CD14-positive monocyte (primary cell): ENCODE measurements at regions not wholly inside any gene's neighbourhood (a gene's known extent, or its start where the extent isn't known, plus 50 kb on each side); places are given as distances from the start of the nearest gene placed in this dataset.

Experiments
- DNase-seq, 3 donors: peaks; one replicate each; pipeline ENCODE4 v3.0.0-alpha.2; 2011 to 2022
- H2AFZ ChIP-seq: 2 replicates; pipeline ENCODE4 v1.6.0; 2012; ENCODE audit warnings: mild to moderate bottlenecking, low read depth, low read length, inconsistent platforms; ENCODE audit not compliant: insufficient read depth, poor library complexity, severe bottlenecking
- H3K27ac ChIP-seq, 2 donors: 1 replicate in 1 of 2; 2 replicates in 1 of 2; pipeline ENCODE4 v1.5.1; 2012 to 2013; ENCODE audit warnings: low read length in 2 of 2, control low read depth in 1 of 2, inconsistent platforms in 1 of 2, low read depth in 1 of 2, mild to moderate bottlenecking in 1 of 2
- H3K27me3 ChIP-seq, 2 donors: one replicate each; pipeline versions ENCODE4 v1.6.0 to v1.6.1; 2011 to 2013; ENCODE audit warnings: low read length in 2 of 2; ENCODE audit not compliant: control insufficient read depth in 2 of 2, insufficient read depth in 2 of 2
- H3K36me3 ChIP-seq, 2 donors: replicated peaks in 1 of 2; 1 replicate in 1 of 2; 2 replicates in 1 of 2; pipeline versions ENCODE4 v1.5.1 to v1.6.1; 2012 to 2013; ENCODE audit warnings: low read length in 2 of 2, control low read depth in 1 of 2, inconsistent platforms in 1 of 2, mild to moderate bottlenecking in 1 of 2; ENCODE audit not compliant: insufficient read depth in 2 of 2, control insufficient read depth in 1 of 2
- H3K4me1 ChIP-seq, 2 donors: 1 replicate in 1 of 2; 2 replicates in 1 of 2; pipeline versions ENCODE4 v1.5.1 to v1.6.1; 2012 to 2013; ENCODE audit warnings: low read length in 2 of 2, control low read depth in 1 of 2, inconsistent platforms in 1 of 2, mild to moderate bottlenecking in 1 of 2, moderate library complexity in 1 of 2; ENCODE audit not compliant: insufficient read depth in 2 of 2, control insufficient read depth in 1 of 2
- H3K4me2 ChIP-seq: replicated peaks from 2 replicates; pipeline ENCODE3; 2012; ENCODE audit warnings: low read length, moderate library complexity, mild to moderate bottlenecking; ENCODE audit not compliant: poor library complexity, severe bottlenecking; ENCODE audit errors: extremely low read depth
- H3K4me3 ChIP-seq, 3 experiments: fragments of 200-600 bp in 1 of 3; sonication (generic) in 1 of 3; replicated peaks in 1 of 3; 1 replicate in 2 of 3; 2 replicates in 1 of 3; pipeline ENCODE4 v1.5.1; 2011 to 2013; ENCODE audit warnings: low read length in 3 of 3, mild to moderate bottlenecking in 3 of 3, control low read depth in 2 of 3, low read depth in 2 of 3, inconsistent platforms in 1 of 3, moderate library complexity in 1 of 3
- H3K79me2 ChIP-seq: 2 replicates; pipeline ENCODE4 v1.6.0; 2012; ENCODE audit warnings: mild to moderate bottlenecking, control low read depth, inconsistent platforms, low read length, moderate library complexity; ENCODE audit not compliant: insufficient read depth
- H3K9ac ChIP-seq: 2 replicates; pipeline ENCODE4 v1.6.0; 2017; ENCODE audit warnings: low read length, mild to moderate bottlenecking; ENCODE audit not compliant: insufficient read depth, poor library complexity, severe bottlenecking
- H3K9me3 ChIP-seq, 2 donors: replicated peaks in 1 of 2; 1 replicate in 1 of 2; 2 replicates in 1 of 2; pipeline versions ENCODE4 v1.5.1 to v1.6.1; 2012 to 2013; ENCODE audit warnings: low read length in 2 of 2, control low read depth in 1 of 2; ENCODE audit not compliant: control insufficient read depth in 1 of 2, insufficient read depth in 1 of 2
- H4K20me1 ChIP-seq: 2 replicates; pipeline ENCODE4 v1.6.0; 2012; ENCODE audit warnings: mild to moderate bottlenecking, low read length, control low read depth, moderate library complexity; ENCODE audit not compliant: insufficient read depth
- H3K27ac Mint-ChIP-seq, 7 donors: one replicate each; pipeline ENCODE4 v1.8.0; 2020; ENCODE audit warnings: mild to moderate bottlenecking in 7 of 7, mixed read lengths in 7 of 7, moderate library complexity in 6 of 7, inconsistent platforms in 2 of 7
- H3K27me3 Mint-ChIP-seq, 3 donors: one replicate each; pipeline ENCODE4 v1.8.0; 2021 to 2022; ENCODE audit warnings: low read depth in 3 of 3, mild to moderate bottlenecking in 3 of 3, mixed read lengths in 3 of 3, moderate library complexity in 3 of 3, inconsistent platforms in 1 of 3
- H3K36me3 Mint-ChIP-seq, 2 donors: one replicate each; pipeline ENCODE4 v1.8.0; 2020; ENCODE audit warnings: mixed read lengths in 2 of 2, inconsistent platforms in 1 of 2, mild to moderate bottlenecking in 1 of 2
- H3K4me1 Mint-ChIP-seq: one replicate; pipeline ENCODE4 v1.8.0; 2020; ENCODE audit warnings: mild to moderate bottlenecking, mixed read lengths
- H3K4me3 Mint-ChIP-seq, 2 donors: one replicate each; pipeline ENCODE4 v1.8.0; 2020; ENCODE audit warnings: mild to moderate bottlenecking in 2 of 2, mixed read lengths in 2 of 2, moderate library complexity in 1 of 2
- H3K9me3 Mint-ChIP-seq, 7 donors: one replicate each; pipeline ENCODE4 v1.8.0; 2020 to 2022; ENCODE audit warnings: mixed read lengths in 7 of 7, mild to moderate bottlenecking in 6 of 7, moderate library complexity in 6 of 7, inconsistent platforms in 2 of 7
- WGBS: methylation state at CpG from one replicate; pipeline ENCODE4 v1.1.5; 2013; ENCODE audit warnings: missing lambda C conversion rate; ENCODE audit not compliant: insufficient coverage; 5-methylcytosine and 5-hydroxymethylcytosine counted together
- intact Hi-C, 2 donors: fragments of 100-400 bp; cut with micrococcal nuclease; formaldehyde crosslinking; loops; one replicate each; pipeline versions ENCODE4 v1.15.0 to v1.15.1; 2023
- TF ChIP-seq, protein P1 (sequence below): fragments of 200-600 bp; IDR thresholded peaks from one replicate; pipeline ENCODE4 v1.8.0; 2022; ENCODE audit warnings: antibody characterized with exemption, mild to moderate bottlenecking

DNA sequence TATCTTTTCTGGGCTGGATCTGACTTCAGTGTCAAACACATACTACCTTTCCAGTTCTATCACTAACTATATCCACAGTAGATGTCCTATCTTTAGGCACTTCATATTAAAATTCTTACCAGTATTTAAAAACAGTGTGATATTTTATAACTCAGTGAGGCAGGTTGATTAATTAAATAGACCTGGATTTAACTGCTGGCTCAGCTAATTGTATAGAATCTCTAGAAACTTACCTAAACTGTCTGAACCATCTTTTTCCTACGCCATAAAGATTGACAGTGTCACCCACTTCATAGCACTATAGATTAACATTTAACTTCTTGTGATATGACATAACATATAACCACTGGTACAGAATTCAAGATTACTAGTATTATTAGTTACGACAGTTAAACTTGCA lies 935.3 kb downstream of the FAT4 start:
- Histone ChIP-seq H3K79me2 (no peaks in the 10 kb centered on the region), H3K9ac (no peak overlapping the region), H3K4me2 (no peak overlapping the region), H3K27me3 (no peaks in the 10 kb centered on the region), H2AFZ (no peak overlapping the region), H4K20me1 (no peaks in the 10 kb centered on the region), H3K4me3 (no peak overlapping the region), H3K9me3 (peaks cover 0 to 1% of the 10 kb centered on the region in 2 donors), H3K4me1 (no peaks in the 10 kb centered on the region), H3K27ac (no peak overlapping the region), H3K36me3 (no peaks in the 10 kb centered on the region)
- Mint-ChIP-seq H3K4me3 (no peak overlapping the region), H3K36me3 (no peaks in the 10 kb centered on the region), H3K27ac (no peak overlapping the region), H3K9me3 (peaks cover 0 to 4% (median under 1%) of the 10 kb centered on the region in 7 donors), H3K4me1 (no peaks in the 10 kb centered on the region), H3K27me3 (no peaks in the 10 kb centered on the region)
- DNase-seq: no peak
- intact Hi-C loops: no loop called here
- WGBS: no CpG with 5 or more reads among the region's 2 CpGs
- TF ChIP-seq, protein P1, sequence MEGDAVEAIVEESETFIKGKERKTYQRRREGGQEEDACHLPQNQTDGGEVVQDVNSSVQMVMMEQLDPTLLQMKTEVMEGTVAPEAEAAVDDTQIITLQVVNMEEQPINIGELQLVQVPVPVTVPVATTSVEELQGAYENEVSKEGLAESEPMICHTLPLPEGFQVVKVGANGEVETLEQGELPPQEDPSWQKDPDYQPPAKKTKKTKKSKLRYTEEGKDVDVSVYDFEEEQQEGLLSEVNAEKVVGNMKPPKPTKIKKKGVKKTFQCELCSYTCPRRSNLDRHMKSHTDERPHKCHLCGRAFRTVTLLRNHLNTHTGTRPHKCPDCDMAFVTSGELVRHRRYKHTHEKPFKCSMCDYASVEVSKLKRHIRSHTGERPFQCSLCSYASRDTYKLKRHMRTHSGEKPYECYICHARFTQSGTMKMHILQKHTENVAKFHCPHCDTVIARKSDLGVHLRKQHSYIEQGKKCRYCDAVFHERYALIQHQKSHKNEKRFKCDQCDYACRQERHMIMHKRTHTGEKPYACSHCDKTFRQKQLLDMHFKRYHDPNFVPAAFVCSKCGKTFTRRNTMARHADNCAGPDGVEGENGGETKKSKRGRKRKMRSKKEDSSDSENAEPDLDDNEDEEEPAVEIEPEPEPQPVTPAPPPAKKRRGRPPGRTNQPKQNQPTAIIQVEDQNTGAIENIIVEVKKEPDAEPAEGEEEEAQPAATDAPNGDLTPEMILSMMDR: no peak

DNA sequence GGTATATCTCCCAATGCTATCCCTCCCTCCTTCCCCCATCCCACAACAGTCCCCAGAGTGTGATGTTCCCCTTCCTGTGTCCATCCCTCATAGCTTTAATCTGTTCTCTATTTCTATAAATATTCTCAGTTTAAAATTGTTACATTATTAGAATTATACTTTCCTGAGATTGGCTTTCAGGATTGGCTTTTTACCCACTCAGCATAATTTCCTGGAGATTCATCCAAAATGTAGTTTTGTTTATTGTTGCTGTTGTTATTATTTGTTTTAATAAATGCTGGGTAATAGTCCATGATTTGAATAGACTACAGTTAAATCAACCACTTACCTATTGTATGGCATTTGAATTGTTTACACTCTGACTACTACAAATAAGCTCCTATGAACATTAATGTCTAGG lies 936.4 kb downstream of the FAT4 start:
- intact Hi-C loops: no loop called here
- H3K4me3 ChIP-seq: no peak overlapping the region
- H3K27ac ChIP-seq: no peak overlapping the region
- no peak overlapping the region for H3K4me2 ChIP-seq
- Mint-ChIP-seq H3K27me3 (no peaks in the 10 kb centered on the region), H3K4me1 (no peaks in the 10 kb centered on the region), H3K4me3 (no peak overlapping the region), H3K27ac (no peak overlapping the region), H3K9me3 (peaks cover 0 to 6% (median 2%) of the 10 kb centered on the region in 7 donors), H3K36me3 (no peaks in the 10 kb centered on the region)
- H3K27me3 ChIP-seq: no peaks in the 10 kb centered on the region
- no peak overlapping the region for H3K9ac ChIP-seq
- H3K79me2 ChIP-seq: no peaks in the 10 kb centered on the region
- H3K9me3 ChIP-seq: peaks cover 0 to 7% of the 10 kb centered on the region in 2 donors
- TF ChIP-seq, protein P1: no peak
- DNase-seq: no peak
- H3K4me1 ChIP-seq: no peaks in the 10 kb centered on the region
- H3K36me3 ChIP-seq: no peaks in the 10 kb centered on the region
- H4K20me1 ChIP-seq: no peaks in the 10 kb centered on the region
- no peak overlapping the region for H2AFZ ChIP-seq
